CD8-positive, alpha-beta memory T cell (primary cell): ENCODE measurements at regions not wholly inside any gene's neighbourhood (a gene's known extent, or its start where the extent isn't known, plus 50 kb on each side); places are given as distances from the start of the nearest gene placed in this dataset.
"Not testable (repeated sequence)": the region's sequence is repeated elsewhere in the genome, so short reads cannot be mapped to it uniquely, and the experiment has no call there.

Experiments
- CTCF ChIA-PET: fragments of 350-600 bp; sonication (Branson Sonifier 250); formaldehyde crosslinking; loops from one replicate; lab custom pipeline; 2021; ENCODE audit warnings: antibody characterized with exemption; lab: Charles Lee
- POLR2A ChIA-PET: fragments of 350-600 bp; sonication (Branson Sonifier 250); formaldehyde crosslinking; loops from one replicate; lab custom pipeline; 2021; ENCODE audit warnings: antibody characterized with exemption; lab: Charles Lee
- DNase-seq, 5 donors: peaks; one replicate each; pipeline versions ENCODE4 v3.0.0 to v3.0.0-alpha.2; 2020 to 2022; ENCODE audit warnings: mixed read lengths in 1 of 5
- H3K27ac ChIP-seq: one replicate; pipeline ENCODE4 v1.7.0; 2013; ENCODE audit warnings: low read depth, mild to moderate bottlenecking, low read length, moderate library complexity
- H3K27me3 ChIP-seq: 2 replicates; pipeline ENCODE4 v1.7.0; 2013; ENCODE audit warnings: low read length, mild to moderate bottlenecking; ENCODE audit not compliant: insufficient read depth, poor library complexity, severe bottlenecking
- H3K36me3 ChIP-seq: 2 replicates; pipeline ENCODE4 v1.7.0; 2013; ENCODE audit warnings: mild to moderate bottlenecking, low read length, moderate library complexity; ENCODE audit not compliant: insufficient read depth
- H3K4me1 ChIP-seq: 2 replicates; pipeline ENCODE4 v1.7.0; 2013; ENCODE audit warnings: mild to moderate bottlenecking, low read length, moderate library complexity; ENCODE audit not compliant: insufficient read depth
- H3K4me3 ChIP-seq: 2 replicates; pipeline ENCODE4 v1.7.0; 2013; ENCODE audit warnings: mild to moderate bottlenecking, low read length
- H3K9me3 ChIP-seq: 2 replicates; pipeline ENCODE4 v1.7.0; 2013; ENCODE audit warnings: mild to moderate bottlenecking, low read length
- H3K27ac Mint-ChIP-seq, 8 donors: one replicate each; pipeline ENCODE4 v1.8.0; 2020 to 2021; ENCODE audit warnings: mixed read lengths in 8 of 8, mild to moderate bottlenecking in 6 of 8, inconsistent platforms in 3 of 8, moderate library complexity in 3 of 8
- H3K27me3 Mint-ChIP-seq, 2 donors: one replicate each; pipeline ENCODE4 v1.8.0; 2020 to 2021; ENCODE audit warnings: mixed read lengths in 2 of 2, mild to moderate bottlenecking in 1 of 2, moderate library complexity in 1 of 2
- H3K36me3 Mint-ChIP-seq, 3 donors: one replicate each; pipeline ENCODE4 v1.8.0; 2020 to 2021; ENCODE audit warnings: mixed read lengths in 3 of 3, inconsistent platforms in 1 of 3, mild to moderate bottlenecking in 1 of 3
- H3K4me1 Mint-ChIP-seq, 3 donors: one replicate each; pipeline ENCODE4 v1.8.0; 2020 to 2021; ENCODE audit warnings: mixed read lengths in 3 of 3, inconsistent platforms in 1 of 3, mild to moderate bottlenecking in 1 of 3
- H3K4me3 Mint-ChIP-seq, 7 donors: one replicate each; pipeline ENCODE4 v1.8.0; 2020 to 2021; ENCODE audit warnings: mixed read lengths in 7 of 7, mild to moderate bottlenecking in 6 of 7, moderate library complexity in 4 of 7, inconsistent platforms in 2 of 7
- H3K9me3 Mint-ChIP-seq, 5 donors: one replicate each; pipeline ENCODE4 v1.8.0; 2020 to 2022; ENCODE audit warnings: mixed read lengths in 5 of 5, mild to moderate bottlenecking in 3 of 5, moderate library complexity in 2 of 5, inconsistent platforms in 1 of 5

- Histone ChIP-seq H3K27ac (no peak overlapping the region), H3K4me3 (no peak overlapping the region), H3K9me3 (no peaks in the 10 kb centered on the region), H3K4me1 (no peaks in the 10 kb centered on the region), H3K36me3 (no peaks in the 10 kb centered on the region), H3K27me3 (no peaks in the 10 kb centered on the region)
- Mint-ChIP-seq H3K27ac (no peak overlapping the region), H3K9me3 (peaks cover 0 to 8% (median 3%) of the 10 kb centered on the region in 5 donors), H3K36me3 (no peaks in the 10 kb centered on the region), H3K4me3 (no peak overlapping the region), H3K27me3 (peaks cover 15 to 16% of the 10 kb centered on the region in 2 donors), H3K4me1 (no peaks in the 10 kb centered on the region)
- POLR2A ChIA-PET: no interaction called here
- CTCF ChIA-PET: no interaction called here
- DNase-seq: no peak
Observed at GRCh38 chrX:18102006-18102405, 118.7 kb downstream of the BEND2 start.

DNA sequence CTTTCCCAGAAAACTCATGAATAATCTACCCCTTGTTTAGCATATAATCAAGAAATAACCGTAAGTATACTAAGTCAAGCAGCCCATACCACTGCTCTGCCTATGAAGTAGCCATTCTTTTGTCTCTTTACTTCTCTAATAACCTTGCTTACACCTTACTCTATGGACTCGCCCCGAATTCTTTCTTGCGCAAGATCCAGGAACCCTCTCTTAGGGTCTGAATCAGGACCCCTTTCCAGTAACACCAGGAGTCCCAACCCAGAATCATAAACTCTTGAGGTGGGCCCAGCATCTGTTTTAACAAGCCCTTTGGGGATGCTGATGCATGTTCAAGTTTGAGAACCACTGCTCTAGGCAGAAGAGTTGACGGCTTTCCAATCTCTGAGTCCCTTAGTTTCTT lies 119.6 kb downstream of the BEND2 start:
- no peak for DNase-seq
- Mint-ChIP-seq H3K36me3 (no peaks in the 10 kb centered on the region), H3K9me3 (peaks cover 0 to 8% (median 3%) of the 10 kb centered on the region in 5 donors), H3K4me1 (no peaks in the 10 kb centered on the region), H3K4me3 (no peak overlapping the region), H3K27ac (no peak overlapping the region), H3K27me3 (peaks cover 15 to 16% of the 10 kb centered on the region in 2 donors)
- H3K4me1 ChIP-seq: no peaks in the 10 kb centered on the region
- H3K27me3 ChIP-seq: no peaks in the 10 kb centered on the region
- H3K4me3 ChIP-seq: no peak overlapping the region
- ChIA-PET POLR2A (no interaction called here), CTCF (no interaction called here)
- no peaks in the 10 kb centered on the region for H3K36me3 ChIP-seq
- no peak overlapping the region for H3K27ac ChIP-seq
- no peaks in the 10 kb centered on the region for H3K9me3 ChIP-seq

DNA sequence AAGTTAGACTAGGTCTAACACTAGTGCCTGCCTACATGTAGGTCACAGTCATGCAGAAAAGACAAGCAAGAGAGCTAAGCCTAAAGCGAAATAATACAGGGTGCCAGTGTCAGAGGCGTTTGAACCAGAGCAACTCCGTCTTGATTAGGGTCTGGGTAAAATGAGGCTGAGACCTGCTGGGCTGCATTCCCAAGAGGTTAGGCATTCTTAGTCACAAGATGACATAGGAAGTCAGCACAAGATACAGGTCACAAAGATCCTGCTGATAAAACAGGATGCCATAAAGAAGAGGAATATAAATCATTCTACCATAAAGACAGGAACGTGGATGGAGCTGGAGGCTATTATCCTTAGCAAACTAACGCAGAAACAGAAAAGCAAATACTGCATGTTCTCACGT lies 120.9 kb downstream of the BEND2 start:
- no peaks in the 10 kb centered on the region for H3K4me1 Mint-ChIP-seq
- Histone ChIP-seq H3K4me1 (no peaks in the 10 kb centered on the region), H3K4me3 (no peak overlapping the region), H3K27me3 (no peaks in the 10 kb centered on the region), H3K36me3 (no peaks in the 10 kb centered on the region), H3K27ac (no peak overlapping the region), H3K9me3 (no peaks in the 10 kb centered on the region)
- H3K4me3 Mint-ChIP-seq: no peak overlapping the region
- DNase-seq: no peak
- H3K36me3 Mint-ChIP-seq: no peaks in the 10 kb centered on the region
- peaks cover 0 to 8% (median 3%) of the 10 kb centered on the region in 5 donors for H3K9me3 Mint-ChIP-seq
- no peak overlapping the region for H3K27ac Mint-ChIP-seq
- ChIA-PET CTCF (no interaction called here), POLR2A (no interaction called here)
- H3K27me3 Mint-ChIP-seq: peaks cover 15 to 19% of the 10 kb centered on the region in 2 donors

DNA sequence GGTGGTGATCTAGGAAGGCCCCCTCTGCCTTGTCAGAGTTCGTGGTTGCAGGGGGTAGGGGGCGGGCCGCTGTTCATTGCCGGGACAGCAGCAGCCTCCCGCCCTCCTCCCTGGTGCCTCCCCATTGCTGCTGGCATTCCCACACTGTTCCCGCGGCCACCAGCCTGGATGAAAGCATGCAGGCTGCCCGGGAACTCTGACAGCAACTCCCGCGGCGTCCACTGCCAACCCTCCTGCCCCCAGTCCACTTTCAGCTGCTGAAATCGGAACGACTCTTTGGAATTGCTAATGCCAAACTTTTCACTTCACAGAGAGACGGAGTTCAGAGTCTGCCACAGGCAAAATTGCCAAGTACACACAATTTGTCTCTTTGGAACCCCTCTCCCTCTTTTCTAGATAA lies 121.9 kb downstream of the BEND2 start:
- CTCF ChIA-PET: no interaction called here

GRCh38 chrX:18076434-18076833 lies 144.3 kb downstream of the BEND2 start:
- Mint-ChIP-seq H3K36me3 (no peaks in the 10 kb centered on the region), H3K4me1 (no peaks in the 10 kb centered on the region)

More for the DNA sequence above, 121.9 kb downstream of the BEND2 start:
- Mint-ChIP-seq H3K27me3 (peaks cover 15 to 19% of the 10 kb centered on the region in 2 donors), H3K4me1 (no peaks in the 10 kb centered on the region), H3K9me3 (peaks cover 0 to 4% (median 2%) of the 10 kb centered on the region in 5 donors), H3K36me3 (no peaks in the 10 kb centered on the region), H3K4me3 (no peak overlapping the region), H3K27ac (no peak overlapping the region)
- Histone ChIP-seq H3K9me3 (no peaks in the 10 kb centered on the region), H3K4me1 (no peaks in the 10 kb centered on the region), H3K27ac (no peak overlapping the region), H3K4me3 (no peak overlapping the region), H3K27me3 (no peaks in the 10 kb centered on the region), H3K36me3 (no peaks in the 10 kb centered on the region)
- POLR2A ChIA-PET: no interaction called here
- no peak for DNase-seq

GRCh38 chrX:18075603-18076002 lies 145.1 kb downstream of the BEND2 start:
- no peak overlapping the region for H3K27ac Mint-ChIP-seq
- H3K9me3 Mint-ChIP-seq: peaks cover 0 to 5% (median 2%) of the 10 kb centered on the region in 5 donors
- no peaks in the 10 kb centered on the region for H3K36me3 Mint-ChIP-seq
- ChIA-PET CTCF (no interaction called here), POLR2A (no interaction called here)
- H3K4me3 Mint-ChIP-seq: no peak overlapping the region
- Histone ChIP-seq H3K27ac (no peak overlapping the region), H3K36me3 (no peaks in the 10 kb centered on the region), H3K4me1 (no peaks in the 10 kb centered on the region), H3K9me3 (no peaks in the 10 kb centered on the region), H3K27me3 (no peaks in the 10 kb centered on the region), H3K4me3 (no peak overlapping the region)
- peaks cover 0 to 6% of the 10 kb centered on the region in 2 donors for H3K27me3 Mint-ChIP-seq
- no peak for DNase-seq
- H3K4me1 Mint-ChIP-seq: no peaks in the 10 kb centered on the region

More at GRCh38 chrX:18076434-18076833, 144.3 kb downstream of the BEND2 start:
- peaks cover 0 to 5% (median 2%) of the 10 kb centered on the region in 5 donors for H3K9me3 Mint-ChIP-seq
- H3K27ac Mint-ChIP-seq: no peak overlapping the region
- no peak for DNase-seq
- Histone ChIP-seq H3K36me3 (no peaks in the 10 kb centered on the region), H3K4me1 (no peaks in the 10 kb centered on the region), H3K27me3 (no peaks in the 10 kb centered on the region), H3K4me3 (no peak overlapping the region), H3K9me3 (no peaks in the 10 kb centered on the region), H3K27ac (no peak overlapping the region)
- no peak overlapping the region for H3K4me3 Mint-ChIP-seq
- POLR2A ChIA-PET: no interaction called here
- CTCF ChIA-PET: no interaction called here
- H3K27me3 Mint-ChIP-seq: peaks cover 0 to 6% of the 10 kb centered on the region in 2 donors

DNA sequence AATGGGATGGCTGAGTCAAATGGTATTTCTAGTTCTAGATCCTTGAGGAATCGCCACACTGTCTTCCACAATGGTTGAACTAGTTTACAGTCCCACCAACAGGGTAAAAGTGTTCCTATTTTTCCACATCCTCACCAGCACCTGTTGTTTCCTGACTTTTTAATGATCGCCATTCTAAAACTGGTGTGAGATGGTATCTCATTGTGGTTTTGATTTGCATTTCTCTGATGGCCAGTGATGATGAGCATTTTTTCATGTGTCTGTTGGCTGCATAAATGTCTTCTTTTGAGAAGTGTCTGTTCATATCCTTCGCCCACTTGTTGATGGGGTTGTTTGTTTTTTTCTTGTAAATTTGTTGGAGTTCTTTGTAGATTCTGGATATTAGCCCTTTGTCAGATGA lies 152.6 kb downstream of the BEND2 start:
- H3K4me3 ChIP-seq, H3K9me3 ChIP-seq, H3K36me3 Mint-ChIP-seq, H3K27ac Mint-ChIP-seq, H3K36me3 ChIP-seq, H3K27ac ChIP-seq, CTCF ChIA-PET, H3K9me3 Mint-ChIP-seq, POLR2A ChIA-PET, H3K4me3 Mint-ChIP-seq, DNase-seq, H3K27me3 Mint-ChIP-seq, H3K27me3 ChIP-seq, H3K4me1 ChIP-seq, H3K4me1 Mint-ChIP-seq: not testable (repeated sequence)

DNA sequence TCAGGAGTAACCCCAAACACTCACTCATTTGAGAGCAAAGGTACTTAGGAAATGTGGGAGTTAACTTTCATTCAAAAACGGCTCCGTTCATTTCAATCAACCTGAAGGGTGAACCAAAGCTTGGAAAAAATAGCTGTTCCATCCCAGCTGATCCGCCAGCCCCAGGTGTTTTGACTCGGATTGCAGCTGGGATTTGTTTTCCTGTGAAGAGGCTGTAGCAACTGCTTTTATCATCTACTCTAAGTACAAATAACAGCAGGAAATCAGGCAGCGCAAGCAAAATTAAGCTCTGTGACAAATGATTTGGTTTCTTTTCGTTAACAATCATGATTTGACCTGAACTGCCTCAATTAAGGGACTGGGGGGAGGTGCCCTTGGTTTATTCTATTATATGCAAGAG lies 154.7 kb downstream of the BEND2 start:
- CTCF ChIA-PET: no interaction called here
- H3K27ac Mint-ChIP-seq: no peak overlapping the region
- peaks cover 0 to 4% (median 0%) of the 10 kb centered on the region in 5 donors for H3K9me3 Mint-ChIP-seq
- H3K27me3 Mint-ChIP-seq: no peaks in the 10 kb centered on the region
- no peaks in the 10 kb centered on the region for H3K9me3 ChIP-seq
- H3K4me3 Mint-ChIP-seq: no peak overlapping the region
- no peaks in the 10 kb centered on the region for H3K4me1 ChIP-seq
- H3K4me3 ChIP-seq: no peak overlapping the region
- H3K27ac ChIP-seq: no peak overlapping the region
- no peaks in the 10 kb centered on the region for H3K36me3 Mint-ChIP-seq
- no peaks in the 10 kb centered on the region for H3K27me3 ChIP-seq
- no peak for DNase-seq
- peaks cover 0 to 1% (median 0%) of the 10 kb centered on the region in 3 donors for H3K4me1 Mint-ChIP-seq
- POLR2A ChIA-PET: no interaction called here
- H3K36me3 ChIP-seq: no peaks in the 10 kb centered on the region

GRCh38 chrX:18051690-18052089 lies 169.0 kb downstream of the BEND2 start:
- Histone ChIP-seq H3K36me3 (no peaks in the 10 kb centered on the region), H3K27ac (no peak overlapping the region), H3K9me3 (no peaks in the 10 kb centered on the region), H3K4me3 (no peak overlapping the region), H3K27me3 (no peaks in the 10 kb centered on the region), H3K4me1 (no peaks in the 10 kb centered on the region)
- DNase-seq: no peak
- Mint-ChIP-seq H3K27ac (no peak overlapping the region), H3K36me3 (no peaks in the 10 kb centered on the region), H3K4me1 (no peaks in the 10 kb centered on the region), H3K27me3 (no peaks in the 10 kb centered on the region), H3K9me3 (peaks cover 0 to 4% (median 0%) of the 10 kb centered on the region in 5 donors), H3K4me3 (no peak overlapping the region)
- POLR2A ChIA-PET: no interaction called here
- CTCF ChIA-PET: no interaction called here
